ENCODE measurements at regions not wholly inside any gene's neighbourhood (a gene's known extent, or its start where the extent isn't known, plus 50 kb on each side); places are given as distances from the start of the nearest gene placed in this dataset.

- Histone ChIP-seq H3K9me3 (no peaks in the 10 kb centered on the region), H3K4me1 (no peaks in the 10 kb centered on the region), H3K36me3 (ENCODE audit: low read depth, missing control alignments) (no peaks in the 10 kb centered on the region), H3K4me3 (no peak overlapping the region), H3K27me3 (no peaks in the 10 kb centered on the region), H3K27ac (no peak overlapping the region)
- TF ChIP-seq, protein P1, sequence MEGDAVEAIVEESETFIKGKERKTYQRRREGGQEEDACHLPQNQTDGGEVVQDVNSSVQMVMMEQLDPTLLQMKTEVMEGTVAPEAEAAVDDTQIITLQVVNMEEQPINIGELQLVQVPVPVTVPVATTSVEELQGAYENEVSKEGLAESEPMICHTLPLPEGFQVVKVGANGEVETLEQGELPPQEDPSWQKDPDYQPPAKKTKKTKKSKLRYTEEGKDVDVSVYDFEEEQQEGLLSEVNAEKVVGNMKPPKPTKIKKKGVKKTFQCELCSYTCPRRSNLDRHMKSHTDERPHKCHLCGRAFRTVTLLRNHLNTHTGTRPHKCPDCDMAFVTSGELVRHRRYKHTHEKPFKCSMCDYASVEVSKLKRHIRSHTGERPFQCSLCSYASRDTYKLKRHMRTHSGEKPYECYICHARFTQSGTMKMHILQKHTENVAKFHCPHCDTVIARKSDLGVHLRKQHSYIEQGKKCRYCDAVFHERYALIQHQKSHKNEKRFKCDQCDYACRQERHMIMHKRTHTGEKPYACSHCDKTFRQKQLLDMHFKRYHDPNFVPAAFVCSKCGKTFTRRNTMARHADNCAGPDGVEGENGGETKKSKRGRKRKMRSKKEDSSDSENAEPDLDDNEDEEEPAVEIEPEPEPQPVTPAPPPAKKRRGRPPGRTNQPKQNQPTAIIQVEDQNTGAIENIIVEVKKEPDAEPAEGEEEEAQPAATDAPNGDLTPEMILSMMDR (IDR thresholded peaks at IDR 0.05), result no peak
- no peak for TF ChIP-seq POLR2A (IDR thresholded peaks at IDR 0.05)
- intact Hi-C loops (cut with DNase I; ENCODE audit: low total_unique reads), result no loop called here
- no peak for DNase-seq
- 79 to 82% methylated on average over 2 of the region's 2 CpGs for WGBS, 2 donors
These were observed 181.4 kb downstream of the TMEM182 start for GRCh38 chr2:102943251-102943650.

- intact Hi-C loops (cut with DNase I; ENCODE audit: low total_unique reads), result no loop called here
These were observed 188.6 kb downstream of the TMEM182 start for GRCh38 chr2:102950371-102950946.

GRCh38 chr2:102951249-102951648 lies 189.4 kb downstream of the TMEM182 start:
- 77 to 87% methylated on average over 3 of the region's 3 CpGs for WGBS, 2 donors
- Histone ChIP-seq H3K4me1 (no peaks in the 10 kb centered on the region), H3K9me3 (no peaks in the 10 kb centered on the region), H3K27ac (no peak overlapping the region), H3K36me3 (ENCODE audit: low read depth, missing control alignments) (no peaks in the 10 kb centered on the region), H3K27me3 (no peaks in the 10 kb centered on the region), H3K4me3 (no peak overlapping the region)
- no peak for DNase-seq
- intact Hi-C loops (cut with DNase I; ENCODE audit: low total_unique reads), result no loop called here
- TF ChIP-seq POLR2A (IDR thresholded peaks at IDR 0.05), result no peak
- TF ChIP-seq, protein P1 (IDR thresholded peaks at IDR 0.05), result no peak

More at GRCh38 chr2:102950371-102950946, 188.6 kb downstream of the TMEM182 start:
- TF ChIP-seq, protein P1 (IDR thresholded peaks at IDR 0.05), result no peak
- TF ChIP-seq POLR2A (IDR thresholded peaks at IDR 0.05), result no peak
- DNase-seq, result no peak
- 67 to 75% methylated on average over 3 of the region's 3 CpGs for WGBS, 2 donors
- Histone ChIP-seq H3K27me3 (no peaks in the 10 kb centered on the region), H3K36me3 (ENCODE audit: low read depth, missing control alignments) (no peaks in the 10 kb centered on the region), H3K9me3 (no peaks in the 10 kb centered on the region), H3K27ac (no peak overlapping the region), H3K4me1 (no peaks in the 10 kb centered on the region), H3K4me3 (no peak overlapping the region)

DNA sequence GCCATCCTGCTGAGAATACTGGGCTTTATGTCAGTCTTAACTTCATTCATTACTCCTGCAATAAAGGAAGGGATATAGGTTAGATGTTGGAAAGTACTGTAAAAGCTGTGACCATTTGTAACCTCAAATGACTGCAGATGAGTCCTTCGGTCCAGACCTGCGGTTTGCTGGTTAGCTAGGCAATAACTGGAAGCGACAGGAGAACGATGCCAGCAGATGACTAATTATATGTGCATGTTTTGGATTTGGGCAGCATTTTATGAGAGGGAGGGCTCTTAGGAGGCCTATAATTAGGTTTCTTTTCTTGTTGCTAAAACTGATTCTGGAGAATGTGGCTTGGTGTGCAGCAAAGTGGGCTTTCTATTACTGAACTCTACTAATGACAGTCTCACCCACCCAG lies 205.6 kb downstream of the TMEM182 start:
- Histone ChIP-seq H3K4me1 (no peaks in the 10 kb centered on the region), H3K9me3 (no peaks in the 10 kb centered on the region), H3K4me3 (no peak overlapping the region), H3K27me3 (no peaks in the 10 kb centered on the region), H3K27ac (no peak overlapping the region), H3K36me3 (ENCODE audit: low read depth, missing control alignments) (no peaks in the 10 kb centered on the region)
- no peak for DNase-seq
- 92 to 94% methylated on average over 4 of the region's 4 CpGs for WGBS, 2 donors
- TF ChIP-seq POLR2A (IDR thresholded peaks at IDR 0.05), result no peak
- TF ChIP-seq, protein P1 (IDR thresholded peaks at IDR 0.05), result no peak
- intact Hi-C loops (cut with DNase I; ENCODE audit: low total_unique reads), result no loop called here

DNA sequence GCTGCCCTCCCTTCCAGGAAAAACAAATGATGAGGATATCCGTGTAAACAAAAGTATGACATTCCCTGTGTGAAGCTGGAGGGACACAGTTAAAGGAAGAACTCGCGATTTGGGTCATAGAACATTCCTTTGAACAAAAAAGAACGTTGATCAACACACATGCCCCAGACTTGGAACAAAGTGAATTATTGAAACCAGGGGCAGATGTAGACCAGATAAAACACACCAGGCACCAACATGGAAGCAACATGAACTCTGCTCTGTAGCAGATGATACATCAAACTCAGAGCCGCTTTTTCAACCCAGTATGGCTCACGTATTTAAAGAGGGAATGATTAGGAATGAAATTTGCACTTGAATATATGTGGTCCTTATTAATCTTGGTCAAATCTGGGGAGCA lies 206.5 kb downstream of the TMEM182 start:
- H3K36me3 ChIP-seq (ENCODE audit: low read depth, missing control alignments), result no peaks in the 10 kb centered on the region
- no peak for TF ChIP-seq POLR2A (IDR thresholded peaks at IDR 0.05)
- TF ChIP-seq, protein P1 (IDR thresholded peaks at IDR 0.05), result no peak
- no peak overlapping the region for H3K27ac ChIP-seq
- 88 to 89% methylated on average over 6 of the region's 6 CpGs for WGBS, 2 donors
- H3K27me3 ChIP-seq, result no peaks in the 10 kb centered on the region
- intact Hi-C loops (cut with DNase I; ENCODE audit: low total_unique reads), result no loop called here
- no peak for DNase-seq
- H3K4me1 ChIP-seq, result no peaks in the 10 kb centered on the region
- H3K9me3 ChIP-seq, result no peaks in the 10 kb centered on the region
- no peak overlapping the region for H3K4me3 ChIP-seq
